ENCODE measurements at regions not wholly inside any gene's neighbourhood (a gene's known extent, or its start where the extent isn't known, plus 50 kb on each side); places are given as distances from the start of the nearest gene placed in this dataset.

DNA sequence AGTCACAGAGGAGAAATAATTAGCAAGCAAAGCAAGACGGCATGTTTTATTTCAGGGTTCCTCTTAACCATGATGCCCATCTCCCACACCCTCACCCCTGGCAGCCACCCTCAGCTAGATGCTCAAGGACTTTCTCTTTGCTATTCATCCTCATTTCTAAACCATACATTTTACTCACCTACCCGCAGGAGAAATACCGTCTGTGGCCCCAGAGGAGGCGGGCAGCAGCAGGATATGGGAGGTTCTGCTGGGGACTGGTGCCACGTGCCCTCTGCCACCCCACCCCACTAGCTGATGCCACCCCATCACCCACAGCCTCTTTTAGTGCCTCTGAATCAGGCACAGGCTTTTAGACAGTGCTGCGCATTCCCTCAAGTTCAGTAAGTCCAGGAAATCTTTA, 168.7 kb upstream of the ITGB1 start:
- no peak for DNase-seq (ENCODE audit: low read depth)

DNA sequence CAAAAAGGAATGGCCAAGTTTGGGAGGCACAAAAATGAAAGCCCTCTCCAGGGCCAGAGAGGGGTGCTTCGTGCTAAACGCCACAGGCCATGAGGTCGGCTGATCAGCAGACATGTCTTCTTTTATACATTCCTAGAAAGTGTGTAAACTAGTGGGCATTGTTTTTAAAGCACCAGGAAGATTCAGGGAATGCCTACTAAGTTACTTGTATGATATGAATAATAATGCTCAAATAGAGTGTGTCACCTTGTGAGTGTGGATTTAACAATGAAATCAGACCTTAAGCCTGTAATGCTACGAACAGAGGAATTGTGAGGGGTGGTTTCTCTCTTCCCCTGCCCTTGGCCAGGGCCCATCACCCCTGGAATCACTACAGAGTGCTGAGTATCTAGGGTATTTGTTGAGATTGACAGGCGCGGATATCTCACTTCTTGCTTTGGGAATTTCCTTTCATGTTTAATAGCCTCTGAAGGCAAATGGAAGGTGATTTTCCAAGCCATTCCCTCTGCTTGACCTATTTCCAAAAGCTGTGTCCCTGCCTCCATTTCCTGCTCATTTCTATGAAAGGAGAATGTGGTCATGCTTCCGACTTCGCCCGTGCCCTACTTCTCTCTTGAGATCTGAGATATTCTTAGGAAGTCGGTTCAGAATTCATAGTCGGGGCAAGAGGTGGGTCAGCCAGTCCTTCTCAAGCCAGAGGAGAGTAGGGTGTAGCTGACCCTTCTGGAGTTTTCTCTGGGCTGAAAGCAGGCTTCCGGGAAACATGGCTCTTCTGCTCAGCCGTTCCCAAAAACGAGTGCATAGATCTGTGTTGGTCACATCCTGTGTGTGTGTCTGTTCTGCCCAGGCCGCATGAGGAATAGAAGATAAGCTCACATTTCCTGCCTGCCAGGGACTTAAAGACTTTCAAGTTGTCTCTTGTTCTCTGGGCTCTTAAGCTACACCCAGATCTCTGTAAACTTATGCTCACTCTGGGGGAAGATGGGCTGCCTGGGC, 167.8 kb upstream of the ITGB1 start:
- no peak for DNase-seq (ENCODE audit: low read depth)

DNA sequence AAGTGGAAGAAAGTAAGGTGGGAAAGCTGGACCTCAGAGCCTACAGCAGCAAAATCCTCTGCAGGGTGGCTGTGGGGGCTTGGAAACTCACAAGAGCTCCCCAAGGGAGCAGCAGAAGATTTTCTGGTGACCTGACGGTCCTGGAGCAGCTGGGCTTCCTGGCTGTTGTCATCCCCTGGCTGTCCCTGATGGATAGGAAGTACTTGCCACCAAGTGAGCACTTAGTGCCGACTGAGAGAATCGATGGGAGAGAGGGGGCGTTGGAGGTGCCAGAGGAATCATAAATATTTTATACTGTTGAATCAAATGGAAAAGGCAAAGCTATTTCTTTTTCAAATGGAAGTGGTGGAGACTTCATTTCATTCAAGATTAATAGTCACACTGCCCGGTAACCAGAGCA, 167.1 kb upstream of the ITGB1 start:
- DNase-seq (ENCODE audit: low read depth), result no peak

DNA sequence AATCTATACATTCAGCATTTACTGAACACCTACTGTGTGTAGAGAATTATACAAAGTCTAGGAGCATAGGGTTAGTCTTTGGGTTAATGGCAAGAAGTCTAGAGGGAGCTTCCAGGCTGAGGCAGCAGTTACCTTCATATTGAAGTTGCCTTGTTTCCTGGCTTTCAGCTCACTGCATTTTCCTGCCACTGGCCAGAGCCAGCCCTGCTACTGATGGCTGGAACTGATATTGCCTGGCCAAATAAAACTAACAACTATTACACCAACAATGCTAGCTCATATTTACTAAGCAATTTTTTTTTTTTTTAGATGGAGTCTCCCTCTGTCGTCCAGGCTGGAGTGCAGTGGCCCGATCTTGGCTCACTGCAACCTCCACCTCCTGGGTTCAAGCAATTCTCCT, 165.7 kb upstream of the ITGB1 start:
- DNase-seq (ENCODE audit: low read depth), result no peak

DNA sequence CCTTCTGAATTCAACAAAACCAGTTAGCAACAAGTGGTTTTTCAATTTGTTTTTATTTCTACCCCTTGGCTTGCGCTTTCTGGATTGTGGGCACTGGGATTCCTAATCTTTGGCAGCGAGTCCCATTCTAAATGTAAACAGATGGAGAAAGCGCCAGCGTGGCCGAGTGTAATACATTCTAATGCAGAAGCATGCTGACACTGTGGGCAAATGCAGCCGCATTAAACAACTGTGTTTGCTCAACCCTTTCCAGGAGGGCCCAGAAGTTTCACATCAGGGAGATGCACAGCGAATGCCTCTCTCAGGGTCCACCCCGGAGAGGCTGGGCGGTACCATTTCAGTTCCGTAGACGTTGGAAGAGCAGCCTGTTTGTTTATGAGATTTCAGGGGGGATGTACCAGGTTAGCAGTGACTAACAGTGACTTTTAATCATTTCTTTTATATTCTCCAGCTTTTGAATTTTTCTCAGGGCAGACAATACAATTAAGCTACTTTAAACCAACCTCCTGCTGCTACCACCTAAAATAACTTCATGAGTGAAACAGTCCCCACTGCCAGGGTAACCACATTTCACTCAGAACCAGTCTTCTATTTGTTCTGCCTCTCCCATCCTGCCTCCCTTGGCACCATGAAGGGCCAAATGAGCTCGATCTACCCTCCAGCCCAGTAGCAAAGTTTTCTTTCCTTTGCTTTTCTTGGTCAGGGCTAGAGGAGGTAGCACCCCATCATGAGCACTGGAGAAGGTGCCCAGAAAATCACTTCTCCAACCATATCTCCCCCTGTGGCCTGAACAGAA, 164.2 kb upstream of the ITGB1 start:
- DNase-seq (ENCODE audit: low read depth), result no peak

DNA sequence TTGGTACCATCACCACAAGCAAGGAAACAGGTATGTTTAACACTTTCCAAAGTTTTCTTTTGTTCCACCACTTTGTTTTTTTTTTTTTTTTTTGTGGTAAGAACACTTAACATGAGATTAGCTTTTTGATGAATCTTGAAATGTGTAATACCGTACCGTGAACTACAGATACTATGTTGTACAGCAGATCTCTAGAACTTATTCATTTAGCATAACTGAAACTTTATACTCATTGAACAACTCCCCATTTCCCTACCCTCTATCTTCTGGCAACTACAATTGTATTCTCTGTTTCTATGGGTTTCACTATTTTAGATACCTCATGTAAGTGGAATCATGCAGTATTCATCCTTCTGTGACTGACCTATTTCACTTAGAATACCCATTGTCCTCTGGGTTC, 162.7 kb upstream of the ITGB1 start:
- no peak for DNase-seq (ENCODE audit: low read depth)

DNA sequence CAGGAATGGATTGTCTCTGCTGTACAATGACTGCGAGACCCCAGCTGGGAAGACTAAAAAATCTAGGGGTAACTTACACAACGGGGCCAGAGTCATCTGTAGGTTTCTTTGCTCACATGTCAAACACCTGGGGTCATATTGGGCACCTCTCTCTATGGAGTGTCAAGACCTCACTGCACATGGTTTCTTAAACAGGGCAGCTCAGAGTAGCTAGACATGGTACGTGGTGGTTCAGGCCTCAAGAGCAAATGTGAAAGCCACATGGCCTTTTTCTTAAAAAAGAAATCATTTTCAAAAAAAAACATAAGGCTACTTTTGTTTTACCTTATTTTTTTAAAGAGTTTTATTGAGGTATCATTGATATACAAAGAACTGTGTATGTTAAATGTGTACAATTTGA, 162.2 kb upstream of the ITGB1 start:
- no peak for DNase-seq (ENCODE audit: low read depth)

DNA sequence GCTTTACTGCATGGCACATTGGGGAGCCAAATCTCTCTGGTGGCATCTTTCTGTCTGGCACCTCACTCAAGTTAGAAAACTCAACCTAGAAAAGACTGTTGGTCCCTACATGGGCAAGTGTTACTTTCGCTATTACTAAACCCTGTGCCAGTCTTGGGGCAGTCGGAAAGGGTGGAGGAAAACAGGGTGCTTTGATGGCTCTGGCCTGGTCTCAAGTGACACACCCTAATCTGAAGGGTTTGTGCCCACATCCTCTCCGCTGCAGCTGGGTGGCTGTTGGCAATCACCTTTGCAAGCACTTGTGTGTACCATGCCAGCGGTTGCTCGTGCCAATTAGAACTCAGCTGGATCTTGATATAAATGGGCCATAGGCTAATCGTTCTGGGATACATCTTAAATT, 159.8 kb upstream of the ITGB1 start:
- DNase-seq (ENCODE audit: low read depth), result peak; percentile 44

DNA sequence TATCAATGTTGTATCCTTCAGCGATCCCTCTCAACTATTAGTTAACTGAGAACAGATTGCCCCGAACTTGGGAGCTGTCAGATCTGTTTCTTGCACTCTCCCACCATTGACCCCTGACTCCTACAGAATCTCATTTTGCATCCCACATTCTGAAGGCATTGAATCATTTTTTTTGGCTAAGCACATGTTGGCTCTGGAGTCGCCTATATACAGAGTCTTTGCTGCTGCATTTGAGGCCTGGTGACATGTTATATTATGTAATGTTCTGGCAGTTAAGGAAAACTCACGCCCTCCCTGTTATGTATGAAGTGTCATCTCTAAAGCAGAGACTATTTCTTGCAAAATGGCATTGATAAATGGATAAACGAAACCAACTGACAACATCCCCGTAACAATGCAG, 159.2 kb upstream of the ITGB1 start:
- no peak for DNase-seq (ENCODE audit: low read depth)

DNA sequence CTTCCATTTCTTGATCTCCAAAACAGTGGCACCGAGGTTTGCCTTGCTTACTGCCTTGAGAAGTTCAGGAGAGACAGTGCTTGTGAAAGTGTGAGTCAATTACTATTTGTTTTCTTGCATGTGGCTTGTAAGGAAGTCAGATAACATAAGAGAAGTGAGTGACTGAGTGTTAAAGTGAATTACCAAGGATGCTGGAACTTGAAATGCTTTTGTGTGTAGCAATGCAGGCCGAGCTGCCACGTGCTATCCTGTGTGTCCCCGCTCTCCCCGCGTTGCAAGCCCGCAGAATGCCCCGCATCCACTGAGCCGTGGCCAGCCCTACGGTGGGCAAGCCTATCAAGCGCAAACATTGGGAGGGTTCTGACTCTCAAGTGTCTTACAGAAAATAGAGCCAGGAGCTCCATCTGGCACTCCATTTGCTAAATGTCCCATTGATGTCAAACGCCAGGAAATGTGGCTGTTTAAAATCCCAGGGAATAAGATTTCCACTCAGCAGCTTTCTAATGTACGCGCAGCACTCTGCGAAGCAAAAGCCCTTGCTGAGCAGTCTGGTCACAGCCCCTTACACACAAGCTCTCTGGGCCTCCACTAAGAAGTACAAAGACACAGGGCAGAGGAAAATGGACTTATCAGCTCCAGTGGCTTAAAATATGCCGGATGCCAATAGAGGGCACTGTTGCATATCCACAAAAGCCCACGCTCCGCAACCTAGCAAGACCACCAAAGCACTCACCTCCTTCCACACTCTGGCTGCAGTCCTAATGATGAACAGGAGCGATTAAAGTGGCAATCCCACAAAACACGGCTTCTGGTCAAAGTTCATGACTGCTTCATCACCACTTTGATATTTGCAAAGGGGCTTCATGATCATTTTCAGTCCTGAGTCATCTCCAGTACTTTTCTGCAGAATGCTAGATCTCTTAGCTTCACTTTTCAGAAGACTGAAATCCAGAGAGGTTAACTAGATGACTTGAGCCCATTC, 158.0 kb upstream of the ITGB1 start:
- no peak for DNase-seq (ENCODE audit: low read depth)

DNA sequence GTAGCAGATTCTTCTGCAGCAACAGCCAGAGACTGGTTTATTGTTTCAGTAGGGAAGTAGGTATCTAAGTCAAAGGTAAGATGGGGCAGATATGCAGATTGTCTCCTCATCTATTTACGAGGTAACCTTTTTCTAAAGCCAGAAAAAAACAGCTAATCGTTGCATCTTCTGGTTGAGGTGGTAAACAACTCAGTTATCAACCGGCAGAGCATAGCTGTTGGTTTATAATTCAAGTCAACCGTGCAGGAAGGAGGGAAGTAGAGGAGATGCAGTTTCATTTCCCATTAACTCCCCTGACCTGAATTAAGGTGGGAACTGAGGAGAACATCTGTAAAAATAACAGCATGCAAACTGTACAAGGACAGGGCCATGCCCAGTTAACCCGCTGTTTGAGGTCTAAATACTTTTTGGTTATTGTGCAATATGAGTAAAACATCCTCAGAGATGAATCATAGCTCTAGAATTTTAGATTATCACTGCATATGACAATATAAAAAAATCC, 156.5 kb upstream of the ITGB1 start:
- DNase-seq (ENCODE audit: low read depth), result no peak

DNA sequence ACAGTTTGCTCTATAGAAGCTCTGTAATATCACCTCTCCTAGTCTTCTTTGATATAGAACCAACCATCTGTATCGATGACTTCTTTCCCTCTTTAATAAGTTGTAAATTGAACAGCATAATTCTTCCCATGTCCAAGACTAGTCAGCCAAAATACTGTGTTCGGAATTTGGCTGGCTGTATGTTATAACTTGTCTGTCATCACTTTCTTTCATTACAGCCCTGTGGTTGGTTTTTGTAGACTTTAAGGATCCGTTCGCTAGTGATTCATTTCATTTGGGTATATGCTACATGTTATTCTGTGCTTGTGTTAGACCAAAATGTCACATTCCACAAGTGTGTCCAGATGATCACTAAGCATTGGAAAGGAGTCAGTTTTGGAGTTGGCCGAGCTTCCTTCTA, 155.4 kb upstream of the ITGB1 start:
- DNase-seq (ENCODE audit: low read depth), result no peak

DNA sequence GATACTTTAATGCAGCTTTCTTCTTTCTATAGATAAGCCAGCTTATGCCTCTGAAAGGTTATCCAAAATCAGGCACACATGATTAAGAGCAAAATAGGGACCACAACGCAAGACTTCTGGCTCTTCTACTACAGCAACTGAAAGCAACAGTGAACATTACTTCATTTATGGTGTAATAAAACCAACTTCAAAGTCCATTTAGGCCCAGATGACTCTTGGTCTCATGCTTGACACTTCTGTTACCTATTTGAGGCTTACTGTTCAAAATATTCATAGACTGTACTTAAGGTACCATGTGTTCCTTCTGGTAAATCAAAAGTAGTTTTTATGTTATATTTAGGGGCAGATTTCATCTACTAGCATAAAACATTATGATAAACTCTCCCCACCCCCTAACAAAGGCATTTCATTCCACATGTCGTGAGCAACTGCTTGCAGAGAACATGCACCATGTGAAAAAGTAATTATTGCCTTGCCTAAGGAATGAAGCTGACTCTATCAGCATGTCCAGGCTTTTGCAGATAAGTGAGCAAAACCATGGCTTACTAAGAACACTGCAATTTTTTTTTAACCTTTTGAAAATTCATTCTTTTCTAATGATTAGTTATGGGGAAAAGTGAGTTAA, 154.9 kb upstream of the ITGB1 start:
- DNase-seq (ENCODE audit: low read depth), result no peak

DNA sequence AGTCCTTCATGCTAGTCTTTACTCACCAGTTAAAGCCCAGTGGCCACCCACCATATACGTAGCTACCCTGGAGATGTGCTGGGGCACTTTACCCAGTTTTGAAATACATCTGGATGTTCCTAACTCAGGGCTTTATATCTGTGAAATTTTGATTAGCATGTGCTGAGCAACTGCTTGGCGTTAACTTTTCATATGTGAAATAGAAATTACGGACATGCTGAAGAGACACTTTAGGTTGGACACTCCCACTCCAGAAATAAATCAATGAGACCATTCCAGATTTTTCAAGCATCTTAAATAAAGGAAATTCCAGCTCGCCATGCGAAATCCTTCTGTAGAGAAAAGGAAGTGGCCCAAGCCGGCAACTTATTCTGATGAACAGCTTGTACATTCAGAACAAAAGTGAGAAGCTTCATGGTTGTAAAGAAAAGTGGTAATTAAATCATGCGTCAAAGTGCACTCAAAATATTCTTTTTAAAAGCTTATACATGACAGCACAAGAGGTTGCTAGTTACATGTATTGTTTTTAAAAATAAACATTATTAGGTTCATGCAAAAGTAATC, 153.5 kb upstream of the ITGB1 start:
- DNase-seq (ENCODE audit: low read depth), result no peak

DNA sequence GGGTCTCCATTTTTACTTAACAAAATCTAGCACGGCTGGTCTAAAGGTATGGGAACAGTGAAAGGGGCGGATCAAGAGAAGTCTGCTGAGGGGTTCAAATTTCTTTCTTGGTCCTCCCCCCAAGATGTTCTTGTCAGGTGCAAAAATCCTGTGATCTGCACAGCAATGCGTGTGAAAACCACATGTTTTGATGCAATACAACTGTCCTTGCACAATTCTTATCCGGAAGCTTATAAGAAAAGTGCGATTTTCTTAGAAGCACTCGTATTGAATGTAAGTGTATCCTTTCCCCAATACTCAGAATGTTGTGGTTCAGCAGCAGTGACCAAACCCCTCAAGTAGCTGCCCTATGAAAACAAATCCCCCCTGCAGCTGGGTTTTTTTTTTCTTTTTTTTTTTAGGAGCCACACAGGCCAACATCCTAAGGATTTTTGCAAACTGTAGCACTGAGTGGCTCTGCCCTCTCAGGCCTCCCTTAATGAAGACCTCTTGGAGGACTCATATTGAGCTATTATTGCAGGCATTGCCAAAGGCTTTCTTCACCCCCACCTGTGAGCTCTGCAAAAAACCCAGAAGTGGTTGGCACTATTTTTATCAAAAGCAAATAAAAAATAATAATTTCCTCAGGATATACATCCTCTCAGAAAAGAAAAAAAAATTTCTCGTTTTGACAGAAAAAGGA, 151.9 kb upstream of the ITGB1 start:
- no peak for DNase-seq (ENCODE audit: low read depth)

DNA sequence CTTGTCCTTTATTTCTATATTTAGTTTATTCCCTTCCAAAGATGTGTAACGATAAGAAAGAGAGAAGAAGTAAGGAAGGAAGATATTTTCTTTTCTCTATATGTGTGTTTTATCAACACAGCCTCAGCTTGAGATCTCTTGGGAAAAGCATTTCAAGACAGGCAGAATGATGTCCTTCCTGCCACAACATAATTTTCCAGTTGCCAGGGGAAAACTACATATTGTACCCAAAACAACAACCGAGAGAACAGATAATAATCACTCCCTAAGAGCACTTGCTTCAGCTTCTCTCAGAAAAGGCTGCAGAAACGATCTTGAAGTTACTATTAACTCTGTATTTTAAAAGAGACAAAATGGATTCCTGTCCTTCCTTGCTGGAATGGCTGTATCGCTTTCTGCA, 151.4 kb upstream of the ITGB1 start:
- DNase-seq (ENCODE audit: low read depth), result no peak

DNA sequence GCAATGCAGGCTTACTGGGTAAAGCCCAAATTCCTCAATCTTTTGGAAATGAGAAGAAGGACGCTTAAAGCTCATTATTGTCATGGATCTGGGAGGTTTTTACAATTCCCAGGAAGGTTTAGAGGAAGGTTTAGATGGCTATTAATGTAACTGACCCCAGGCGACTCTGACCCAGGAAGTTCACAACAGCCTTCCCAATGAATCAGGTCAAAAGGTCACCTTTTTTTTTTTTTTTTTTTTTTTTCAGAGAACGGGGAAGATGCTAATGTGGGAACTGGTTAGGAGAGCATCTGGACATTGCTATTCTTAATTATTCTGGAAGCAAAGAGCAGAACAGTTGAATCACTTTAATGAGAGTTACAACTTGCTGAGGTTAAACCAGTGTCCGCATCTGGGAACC, 149.9 kb upstream of the ITGB1 start:
- no peak for DNase-seq (ENCODE audit: low read depth)

DNA sequence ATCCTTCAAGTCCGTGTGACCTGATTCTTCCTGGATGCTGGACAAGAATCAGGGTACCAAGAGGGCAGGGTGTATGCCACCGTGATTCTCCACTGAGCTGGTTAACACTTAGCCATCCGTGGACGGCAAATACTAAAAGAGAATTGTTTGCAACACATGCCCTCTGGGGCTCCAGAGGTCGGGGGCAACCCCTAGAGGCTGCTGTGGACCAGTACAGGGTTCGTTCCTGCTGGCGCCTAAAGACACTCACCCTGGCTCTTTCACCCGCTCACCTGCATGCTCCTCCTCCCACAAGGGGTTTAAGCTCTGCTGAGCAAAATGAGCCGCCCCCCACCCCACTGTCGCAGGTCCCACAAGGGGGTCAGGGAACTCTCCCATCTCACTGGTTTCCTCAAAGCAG, 148.7 kb upstream of the ITGB1 start:
- no peak for DNase-seq (ENCODE audit: low read depth)

DNA sequence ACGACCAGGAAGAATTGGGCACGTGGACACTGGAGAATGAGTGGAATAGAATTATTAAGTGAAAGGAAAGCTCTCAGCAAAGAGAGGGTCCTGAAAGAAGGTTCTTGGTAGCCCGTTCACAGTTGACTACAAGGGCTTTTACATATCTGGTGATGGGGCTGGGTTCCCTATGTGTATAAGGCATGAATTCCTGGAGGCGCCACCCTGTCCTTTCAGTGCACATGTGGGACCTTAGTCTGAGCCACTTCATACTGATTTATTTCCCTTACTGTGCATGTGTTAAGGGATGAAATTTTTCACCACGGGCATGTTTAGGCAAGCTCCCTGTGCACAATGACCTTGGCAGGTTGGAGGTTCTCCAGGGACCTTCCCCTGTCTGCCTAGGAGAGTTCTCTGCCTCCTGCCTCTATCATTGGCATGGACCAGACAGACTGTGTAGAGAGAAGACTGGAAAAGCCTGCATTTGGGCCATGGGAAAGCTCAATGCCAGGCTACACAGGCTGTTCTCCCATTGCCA, 145.9 kb upstream of the ITGB1 start:
- no peak for DNase-seq (ENCODE audit: low read depth)

DNA sequence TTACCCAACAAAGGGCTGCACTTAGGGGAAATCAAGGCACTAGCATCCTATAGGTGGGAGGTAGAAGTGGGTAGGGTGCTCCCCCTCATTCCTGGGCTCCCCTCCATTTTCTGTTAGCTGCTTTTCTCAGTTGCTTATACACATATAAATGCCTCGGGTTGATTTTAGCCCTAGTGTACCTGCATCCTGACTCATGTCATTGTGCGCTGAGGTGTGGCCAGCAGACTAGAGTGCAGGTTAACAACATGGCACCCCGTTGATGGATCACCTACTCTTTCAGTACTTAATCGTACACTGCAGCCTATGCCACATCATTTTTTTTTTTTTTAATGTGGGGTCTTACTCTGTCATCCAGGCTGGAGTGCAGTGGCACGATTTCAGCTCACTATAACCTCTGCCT, 144.0 kb upstream of the ITGB1 start:
- no peak for DNase-seq (ENCODE audit: low read depth)

Data from activated T-helper 1 cell treated with Interleukin-2 at 50 U/mL for 16 hours (primary cell).